Erythroblast (primary cell): ENCODE measurements at regions not wholly inside any gene's neighbourhood (a gene's known extent, or its start where the extent isn't known, plus 50 kb on each side); places are given as distances from the start of the nearest gene placed in this dataset.

Experiments
- GATA1 ChIP-seq: IDR thresholded peaks from 2 replicates; pipeline ENCODE4 v1.6.1; 2011; ENCODE audit warnings: low read depth, mild to moderate bottlenecking, control low read depth, low read length, moderate library complexity
- POLR2A ChIP-seq: IDR thresholded peaks from 2 replicates; pipeline ENCODE4 v1.6.1; 2011; ENCODE audit warnings: mild to moderate bottlenecking, low read length

DNA sequence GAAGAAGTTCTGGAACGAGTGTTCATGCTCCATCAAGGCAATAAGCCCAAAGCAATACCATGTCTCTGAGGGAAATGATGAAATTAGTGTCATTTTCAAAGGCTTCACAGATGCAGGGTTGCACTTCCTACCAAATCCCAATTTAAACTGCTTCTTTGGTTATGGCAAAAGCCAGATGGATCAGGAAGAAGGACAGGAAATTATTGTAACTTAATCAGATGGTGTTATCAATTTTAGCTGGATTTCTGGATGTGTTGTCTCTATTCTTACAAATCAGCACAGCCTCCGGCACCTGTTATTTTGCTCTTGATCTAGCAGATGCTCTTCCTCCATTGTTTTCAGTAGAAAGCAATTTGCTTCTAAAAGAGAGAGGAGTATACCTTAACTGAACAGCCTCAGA, 693.4 kb downstream of the SOCS6 start:
- TF ChIP-seq POLR2A (no peak), GATA1 (no peak)
